HG02571 (cell line): ENCODE measurements at regions not wholly inside any gene's neighbourhood (a gene's known extent, or its start where the extent isn't known, plus 50 kb on each side); places are given as distances from the start of the nearest gene placed in this dataset.
"Not testable (repeated sequence)": the region's sequence is repeated elsewhere in the genome, so short reads cannot be mapped to it uniquely, and the experiment has no call there.

Source experiments
- ATAC-seq: cut with Tn5 transposase; IDR thresholded peaks from one replicate; pipeline ENCODE4 v1.9.1; 2021; ENCODE audit warnings: mild to moderate bottlenecking, moderate library complexity; ENCODE audit not compliant: unreplicated experiment

DNA sequence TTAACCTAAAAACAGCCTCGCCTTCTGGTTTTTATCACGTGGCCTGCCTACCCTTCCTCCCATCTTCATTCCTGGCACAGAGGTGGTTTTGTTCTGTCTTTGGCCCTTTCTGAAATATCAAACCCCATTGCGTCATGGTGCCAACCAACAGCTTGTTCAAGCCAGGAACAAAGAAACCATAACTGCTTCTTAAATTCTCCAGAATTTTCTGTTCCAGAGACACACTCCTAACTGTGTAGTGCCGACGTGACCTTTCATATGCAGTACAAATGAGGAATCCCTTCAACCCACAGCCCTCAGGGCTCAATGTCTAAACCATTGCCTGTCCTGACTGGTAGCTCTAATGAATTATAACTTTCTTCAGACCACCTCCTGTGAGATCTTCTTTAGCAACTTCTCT is 82.2 kb upstream of the TNP1 start:
- ATAC-seq, result no peak

DNA sequence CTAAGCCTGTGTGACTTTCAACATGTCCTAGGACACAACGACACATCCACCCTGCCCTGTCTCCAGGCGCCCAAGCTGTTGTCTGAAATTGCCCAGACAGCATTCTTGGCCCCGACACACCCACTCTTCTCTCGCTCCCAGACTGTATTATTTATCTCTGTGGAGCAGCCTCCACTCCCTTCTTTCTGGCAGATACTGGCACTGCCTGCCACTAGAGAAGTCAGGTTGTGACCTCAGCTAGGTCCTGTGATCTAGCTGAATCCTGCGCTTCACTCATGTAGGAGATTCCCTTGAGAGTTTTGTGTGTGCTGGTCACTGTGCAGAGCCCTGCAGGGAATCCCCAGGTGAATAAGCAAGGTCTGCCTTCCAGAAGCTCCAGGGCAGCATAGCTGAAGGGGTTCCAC is 77.1 kb upstream of the TNP1 start:
- ATAC-seq, result no peak

DNA sequence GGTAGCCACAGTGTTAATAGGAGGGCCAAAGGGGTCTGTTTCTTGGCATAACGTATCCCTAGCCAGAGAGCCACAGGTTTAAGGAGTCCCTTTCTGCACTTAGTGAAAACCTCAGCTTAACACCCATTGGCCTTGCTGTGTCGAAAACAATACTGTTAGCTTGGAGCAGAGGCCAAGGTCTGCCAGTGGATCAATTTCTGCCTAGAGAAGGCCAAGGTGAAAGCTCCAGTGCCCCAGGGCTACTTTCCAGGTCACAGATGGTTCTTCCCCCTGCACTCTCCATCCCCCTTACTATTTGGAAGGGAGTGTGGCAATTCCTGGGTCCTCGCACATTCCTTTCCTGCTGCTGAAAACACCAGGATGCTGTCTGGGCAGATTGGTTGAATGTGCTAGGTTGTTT is 74.8 kb upstream of the TNP1 start:
- no peak for ATAC-seq

DNA sequence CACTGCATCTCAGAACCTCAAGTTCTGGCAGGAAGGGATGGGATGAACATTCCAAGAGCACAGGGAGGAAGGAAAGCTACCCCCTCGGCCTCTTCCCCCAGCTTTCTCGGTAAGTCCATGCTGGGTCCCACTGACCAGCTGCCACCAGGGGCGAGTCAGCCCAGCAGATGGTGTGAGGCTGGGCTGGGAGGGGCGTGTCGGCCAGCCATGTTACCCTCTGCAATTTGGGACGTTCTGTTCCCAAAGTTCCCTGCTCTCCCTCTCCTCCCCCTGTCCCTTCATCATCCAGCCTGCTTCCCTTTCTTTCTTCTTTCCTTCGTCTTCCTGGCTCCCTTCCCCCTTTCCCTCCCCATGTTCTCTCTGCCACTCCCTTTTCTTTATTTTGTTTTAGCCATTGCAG is 74.3 kb upstream of the TNP1 start:
- ATAC-seq, result no peak

DNA sequence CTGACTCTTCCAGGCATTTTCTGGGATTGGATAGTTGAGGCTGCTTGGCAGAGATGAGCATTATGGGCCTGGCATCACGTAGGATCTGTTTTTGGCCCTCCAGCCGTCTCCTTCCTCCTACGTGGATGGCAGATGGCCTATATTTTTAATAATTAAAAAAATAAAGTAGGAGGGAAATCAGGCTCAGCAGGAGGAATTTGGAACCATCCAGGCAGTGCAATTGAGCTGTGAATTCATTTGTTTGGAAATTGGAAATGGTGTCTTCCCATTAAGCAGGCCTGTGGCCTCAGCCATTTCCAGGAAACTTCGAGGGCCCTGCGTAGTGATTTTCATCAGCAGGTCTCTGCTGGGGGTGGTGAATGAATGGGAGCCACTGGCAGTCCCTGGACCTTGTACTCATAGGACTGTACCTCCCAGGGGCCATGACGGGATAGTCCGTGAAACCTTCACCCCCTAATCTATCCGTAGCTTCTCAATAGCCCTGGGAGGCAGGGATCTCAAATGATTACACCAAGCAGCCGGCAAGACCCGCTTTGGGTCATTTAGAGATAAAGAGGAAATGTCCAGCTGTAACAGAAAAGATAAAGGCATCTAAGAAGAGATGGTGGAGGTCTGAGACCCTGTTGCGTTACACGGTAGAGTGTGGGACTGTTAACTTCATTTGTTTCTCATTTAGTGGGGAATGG is 73.1 kb upstream of the TNP1 start:
- no peak for ATAC-seq

DNA sequence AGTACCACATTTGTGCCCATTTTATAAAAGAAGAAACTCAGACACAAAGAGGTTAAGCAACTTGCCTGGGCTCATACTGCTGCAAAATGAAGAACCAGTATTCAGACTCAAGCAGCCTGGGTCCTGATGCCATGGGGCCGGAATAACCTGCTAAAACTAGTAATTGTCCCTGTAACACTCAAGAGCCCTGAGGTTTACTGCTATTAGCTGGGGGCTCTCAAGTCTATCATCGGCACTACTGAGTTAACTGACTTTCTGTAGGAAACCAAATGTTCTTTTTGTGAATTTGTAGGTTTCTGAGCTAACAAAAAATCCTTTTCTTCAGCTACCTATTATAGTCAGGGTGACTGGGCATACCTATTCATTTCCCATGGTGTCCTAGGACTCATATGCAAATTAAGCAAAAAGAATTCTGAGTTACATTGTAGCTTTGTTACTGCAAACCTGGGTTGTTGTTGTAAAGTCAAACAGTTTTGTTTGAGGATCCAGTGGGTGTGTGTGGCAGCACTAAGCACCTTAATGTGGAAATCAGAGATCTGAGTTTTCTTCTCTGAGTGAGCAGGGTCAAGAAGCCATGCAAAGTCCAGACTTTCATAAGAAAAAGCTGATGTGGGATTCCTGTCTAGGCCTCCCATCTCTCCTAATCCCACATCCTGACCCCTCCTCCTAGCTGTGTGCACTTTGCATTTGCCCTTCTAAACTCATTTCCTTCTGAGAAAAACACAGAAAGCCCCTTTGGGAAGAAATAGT is 72.4 kb upstream of the TNP1 start:
- no peak for ATAC-seq

DNA sequence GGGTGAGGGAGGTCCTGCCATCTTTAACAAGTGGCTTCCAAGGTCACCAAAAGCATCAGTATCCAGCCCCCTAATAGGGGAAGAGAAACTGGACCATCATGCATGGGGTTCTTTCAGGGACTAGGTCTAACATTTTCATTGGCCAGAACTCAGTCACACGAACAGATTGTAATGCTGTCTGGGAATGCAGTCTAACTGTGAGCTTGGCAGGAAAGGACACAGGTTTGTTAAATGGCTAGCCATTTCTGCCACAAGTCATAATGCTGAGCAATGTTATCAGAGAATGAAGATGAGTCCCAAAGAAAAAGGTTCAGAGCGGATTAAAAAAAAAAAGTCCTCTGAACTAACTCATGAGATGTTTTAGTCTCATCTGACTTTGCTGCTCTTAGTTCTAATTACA is 70.9 kb upstream of the TNP1 start:
- ATAC-seq, result no peak

DNA sequence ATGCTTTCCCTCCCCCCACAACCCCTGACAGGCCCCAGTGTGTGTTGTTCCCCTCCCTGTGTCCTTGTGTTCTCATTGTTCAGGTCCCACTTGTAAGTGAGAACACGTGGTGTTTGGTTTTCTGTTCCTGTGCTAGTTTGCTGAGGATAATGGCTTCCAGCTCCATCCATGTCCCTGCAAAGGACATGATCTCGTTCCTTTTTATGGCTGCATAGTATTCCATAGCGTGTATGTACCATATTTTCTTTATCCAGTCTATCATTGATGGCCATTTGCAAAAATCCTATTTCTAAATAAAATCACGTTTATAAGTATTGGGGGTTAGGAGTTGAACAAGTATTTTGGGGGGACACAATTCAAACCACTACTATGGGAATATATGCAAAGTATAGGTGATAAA is 69.5 kb upstream of the TNP1 start:
- not testable (repeated sequence) for ATAC-seq

DNA sequence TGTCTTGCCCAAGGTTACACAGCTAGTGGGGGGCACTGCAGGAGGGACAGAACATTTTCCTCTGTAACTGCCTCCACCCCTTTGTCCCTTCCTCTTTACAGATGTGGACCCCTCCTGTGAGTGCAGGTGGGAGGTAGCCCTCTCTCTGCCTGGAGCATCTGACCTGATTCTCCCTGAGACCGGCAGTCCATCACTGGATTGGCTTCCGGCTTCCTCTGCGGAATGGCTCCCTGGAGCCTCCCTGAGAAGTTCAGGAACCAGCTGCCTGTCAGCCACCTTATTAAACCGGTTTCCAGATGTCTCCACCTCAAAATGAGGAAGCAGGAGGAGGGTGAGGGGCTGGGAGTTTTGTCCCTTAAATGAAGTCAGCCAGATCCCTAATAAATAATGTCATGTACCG is 67.3 kb upstream of the TNP1 start:
- ATAC-seq, result no peak

DNA sequence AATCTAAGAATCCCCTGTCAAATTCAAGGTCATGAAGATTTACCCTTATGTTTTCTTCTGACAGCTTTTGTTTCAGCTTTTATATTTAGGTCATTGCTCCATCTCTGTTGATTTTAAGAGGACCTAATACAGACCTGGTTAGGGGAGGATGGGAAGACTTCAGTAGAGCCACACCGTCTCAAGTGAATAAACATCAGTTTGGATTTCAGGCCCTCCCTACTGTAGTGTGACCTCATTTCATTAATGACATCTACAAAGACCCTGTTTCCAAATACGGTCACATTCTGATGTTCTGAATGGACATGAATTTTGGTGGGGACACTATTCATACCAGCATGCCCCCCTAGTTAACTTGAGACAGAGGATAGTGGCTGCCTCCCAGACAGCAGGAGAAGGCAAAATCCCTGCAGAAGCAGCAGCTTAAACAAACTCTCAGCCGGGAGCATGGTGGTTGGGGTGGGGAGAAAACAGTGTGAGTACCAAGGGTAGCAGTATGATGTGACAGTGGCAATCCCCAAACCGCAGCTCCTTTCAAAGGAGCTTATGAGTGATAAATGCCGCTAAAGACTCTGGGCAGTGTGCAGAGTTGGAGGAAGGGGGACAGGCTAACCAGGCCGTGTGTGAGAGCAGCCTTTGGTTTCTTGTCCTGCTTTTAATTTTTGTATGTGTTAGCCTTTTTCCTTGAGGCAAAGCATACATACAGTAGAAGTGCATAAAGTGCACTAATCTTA is 65.9 kb upstream of the TNP1 start:
- ATAC-seq, result no peak

DNA sequence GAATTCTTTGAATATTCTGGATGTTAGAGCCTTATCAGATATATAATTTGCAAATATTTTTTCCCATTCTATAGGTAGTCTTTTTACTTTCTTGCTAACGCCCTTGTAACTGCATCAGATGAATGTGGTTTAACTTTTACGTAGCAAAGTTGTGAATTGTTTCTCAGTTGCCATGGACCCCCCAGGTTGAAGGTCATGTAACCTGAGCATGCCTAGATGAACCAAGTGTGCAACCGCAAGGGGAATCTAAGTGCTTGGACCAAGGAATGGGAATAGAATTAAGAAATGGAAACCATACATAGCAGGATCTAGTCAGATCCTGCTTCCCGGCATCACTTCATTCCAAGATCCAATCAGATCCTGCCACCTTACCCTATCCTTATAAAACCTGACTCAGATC is 65.1 kb upstream of the TNP1 start:
- no peak for ATAC-seq

DNA sequence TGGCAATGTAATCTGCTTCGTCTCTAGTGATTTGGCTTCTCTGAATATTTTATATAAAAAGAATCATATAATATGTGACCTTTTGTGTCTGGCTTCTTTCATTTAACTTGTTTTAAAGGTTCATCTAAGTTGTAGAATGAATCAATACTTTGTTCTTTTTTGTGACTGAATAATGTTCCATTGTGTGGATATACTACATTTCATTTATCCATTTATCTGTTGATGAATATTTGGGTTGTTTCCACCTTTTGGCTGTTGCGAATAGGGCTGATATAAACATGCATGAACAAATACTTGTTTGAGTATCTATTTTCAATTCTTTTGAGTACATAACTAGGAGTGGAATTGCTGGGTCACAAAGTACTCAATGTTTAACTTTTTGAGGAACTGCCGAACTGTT is 63.8 kb upstream of the TNP1 start:
- ATAC-seq, result no peak

DNA sequence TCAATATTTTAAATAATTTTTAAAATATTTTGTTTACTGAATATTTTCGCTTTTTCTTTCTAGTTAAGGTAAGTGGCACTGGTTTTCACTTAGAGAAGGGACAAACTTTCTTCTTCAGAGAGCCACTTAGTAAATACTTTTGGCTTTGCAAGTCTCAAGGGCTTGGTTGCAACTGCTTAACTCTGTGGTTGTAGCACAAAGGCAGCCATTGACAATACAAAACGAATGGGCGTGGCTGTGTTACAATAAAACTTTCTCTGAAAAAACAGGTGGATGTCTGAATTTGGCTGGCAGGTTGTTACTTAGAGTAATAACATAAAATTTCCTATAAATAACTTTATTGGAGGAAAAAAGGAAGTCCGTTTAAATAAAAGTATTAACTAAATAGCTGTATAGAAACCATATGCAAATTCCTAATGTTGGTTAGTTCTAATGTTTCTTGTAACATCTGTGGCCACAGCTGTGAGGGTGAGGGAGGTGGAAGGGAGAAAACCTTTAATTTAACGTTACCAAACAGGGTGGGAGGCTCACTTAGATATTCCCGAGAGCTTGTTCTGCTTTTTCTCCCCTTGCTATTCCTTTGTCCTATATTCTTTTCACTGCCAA is 62.4 kb upstream of the TNP1 start:
- no peak for ATAC-seq

DNA sequence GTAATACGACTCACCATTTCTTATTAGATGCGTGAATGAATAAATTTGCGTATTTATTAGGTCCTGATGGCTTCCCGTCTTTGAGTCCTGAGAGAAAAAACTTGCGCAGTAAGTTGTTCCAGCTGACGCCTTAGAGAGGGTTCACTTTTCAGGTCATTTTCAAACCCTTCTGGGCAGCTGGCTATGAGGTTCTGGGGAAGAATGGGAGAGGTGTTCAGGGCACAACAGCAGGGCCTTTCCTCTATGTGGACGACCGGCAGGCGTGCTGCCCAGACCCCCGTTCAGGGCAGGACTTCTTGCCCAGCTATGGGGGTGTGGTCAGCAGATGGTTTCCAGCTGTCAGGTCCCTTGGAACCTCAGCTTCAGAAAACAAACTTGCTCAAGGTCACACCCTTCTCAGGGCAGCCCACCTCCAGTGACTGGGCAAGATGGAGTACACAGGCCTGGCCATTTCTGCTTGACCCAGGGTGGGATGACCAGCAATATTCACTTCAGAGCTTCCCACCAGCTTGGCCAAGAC is 61.1 kb upstream of the TNP1 start:
- no peak for ATAC-seq

DNA sequence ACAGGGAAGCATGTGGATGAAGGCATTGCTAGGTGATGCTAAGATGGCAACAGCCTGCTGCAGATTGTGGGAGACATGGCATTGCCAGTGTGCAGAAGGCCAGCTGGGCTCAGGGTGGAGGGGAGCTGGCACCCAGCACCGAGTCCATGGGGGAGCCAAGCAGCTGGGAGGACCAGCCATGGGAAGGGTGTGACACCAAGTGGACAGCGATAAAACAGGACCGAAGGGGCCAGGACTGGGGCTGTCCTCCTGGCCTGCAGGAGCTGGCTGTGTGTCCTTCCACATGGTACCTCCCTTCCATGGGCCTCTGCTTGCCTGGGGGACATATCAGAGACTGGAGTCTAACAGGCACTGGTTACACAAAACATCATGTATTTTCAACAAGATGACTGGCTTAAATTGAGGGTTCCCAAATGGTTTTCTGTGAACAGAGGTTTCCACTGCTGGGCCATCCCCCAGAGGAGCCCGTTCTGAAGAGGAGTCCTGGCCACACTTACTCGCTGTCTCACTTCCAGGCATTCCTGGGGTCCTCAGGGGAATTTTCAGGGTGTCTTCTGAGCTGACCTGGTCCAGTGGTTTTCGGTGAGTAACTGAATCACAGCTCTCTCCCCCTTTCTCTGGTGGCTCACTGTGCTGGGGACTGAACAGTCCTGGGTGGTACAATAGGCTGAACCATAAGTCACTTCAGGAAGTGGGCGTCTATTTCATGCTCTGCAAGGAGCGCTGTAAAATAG is 60.4 kb upstream of the TNP1 start:
- ATAC-seq, result no peak

DNA sequence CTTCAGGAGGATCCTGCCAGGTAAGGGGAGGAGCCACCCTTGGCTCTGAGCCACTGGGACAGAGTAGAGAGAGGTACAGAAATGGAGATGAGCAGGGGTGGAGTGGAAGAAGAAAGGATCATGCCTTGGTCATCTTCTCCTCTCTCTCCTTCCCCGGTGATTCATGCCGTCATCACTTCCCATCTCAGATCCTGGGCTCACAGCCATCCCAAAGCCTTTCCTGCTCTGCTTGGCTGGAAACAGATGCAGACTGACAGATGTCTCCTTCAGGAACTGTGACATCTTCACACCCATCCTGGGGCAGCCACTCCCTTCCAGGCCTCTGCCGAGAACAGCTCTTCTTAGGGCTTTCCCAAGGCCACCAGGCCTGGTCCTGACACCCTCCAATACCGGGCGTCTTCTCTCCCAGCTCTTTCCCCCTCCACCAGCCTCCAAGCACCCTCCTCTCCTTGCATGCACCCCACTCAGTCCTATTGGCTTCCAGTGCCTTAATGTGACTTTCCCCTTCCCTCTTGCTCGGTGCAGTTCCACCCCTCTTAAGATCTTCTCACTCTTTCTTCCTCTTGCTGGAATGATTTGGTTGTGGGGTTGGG is 58.3 kb upstream of the TNP1 start:
- no peak for ATAC-seq

DNA sequence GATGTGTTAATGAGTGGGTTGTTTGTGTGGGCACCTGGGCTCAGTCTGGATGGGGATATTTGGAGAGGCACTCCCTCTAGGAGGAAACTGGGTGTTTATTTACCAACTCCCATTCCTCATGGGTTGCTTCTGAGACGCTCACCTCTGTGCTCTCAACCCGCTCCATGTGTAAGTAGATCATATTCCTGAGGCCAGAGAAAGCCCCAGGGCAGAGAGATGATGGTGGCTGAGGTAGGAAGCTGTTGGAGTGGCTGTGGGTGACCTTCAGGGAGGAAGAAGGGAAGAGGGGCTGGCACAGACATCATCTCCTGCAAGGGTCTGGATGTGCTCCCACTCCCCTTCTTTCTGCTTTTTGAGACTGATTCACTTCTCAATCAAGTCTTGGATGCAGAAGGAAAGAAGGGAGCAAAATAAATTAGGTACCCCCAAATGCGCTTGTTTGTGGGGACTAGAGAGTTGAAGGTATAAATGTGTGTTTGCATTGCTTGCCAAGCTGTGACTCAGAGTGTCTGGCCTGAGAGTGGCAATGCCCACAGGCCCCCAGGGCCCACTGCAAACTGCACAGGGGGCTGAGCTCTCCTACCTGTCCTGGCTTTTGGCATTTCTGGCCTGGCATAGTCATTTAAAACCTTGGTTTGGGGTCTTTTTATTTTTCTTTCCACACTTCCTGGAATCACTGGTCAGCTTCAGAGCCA is 57.2 kb upstream of the TNP1 start:
- no peak for ATAC-seq

DNA sequence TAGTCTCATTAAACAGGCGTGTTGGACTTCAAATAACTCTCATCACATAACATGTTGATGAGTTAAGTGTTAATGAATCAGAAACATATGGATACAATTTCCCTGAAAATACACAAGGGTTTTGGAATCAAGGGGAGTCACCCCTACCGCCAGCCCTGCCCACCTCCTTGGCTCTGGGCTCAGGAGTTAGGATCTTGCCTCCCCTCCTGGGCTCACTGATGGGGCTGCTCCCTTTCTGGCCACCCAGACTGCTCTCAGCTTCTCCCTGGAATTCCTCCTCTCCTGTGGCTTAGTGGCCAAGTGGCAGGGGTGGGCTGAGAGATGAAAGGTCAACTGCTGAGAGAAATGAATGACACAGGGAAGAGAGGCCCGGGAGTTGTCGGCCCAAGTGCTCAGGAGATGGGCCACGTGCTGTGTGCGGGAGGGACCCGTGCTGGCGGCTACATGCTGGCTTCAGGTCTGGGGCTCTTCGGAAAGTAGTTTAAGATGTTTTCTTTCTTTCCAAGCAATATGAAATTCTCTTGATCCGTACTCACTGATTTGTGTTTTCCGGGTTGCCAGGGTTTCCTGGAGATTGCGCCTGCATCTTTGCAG is 55.8 kb upstream of the TNP1 start:
- no peak for ATAC-seq

DNA sequence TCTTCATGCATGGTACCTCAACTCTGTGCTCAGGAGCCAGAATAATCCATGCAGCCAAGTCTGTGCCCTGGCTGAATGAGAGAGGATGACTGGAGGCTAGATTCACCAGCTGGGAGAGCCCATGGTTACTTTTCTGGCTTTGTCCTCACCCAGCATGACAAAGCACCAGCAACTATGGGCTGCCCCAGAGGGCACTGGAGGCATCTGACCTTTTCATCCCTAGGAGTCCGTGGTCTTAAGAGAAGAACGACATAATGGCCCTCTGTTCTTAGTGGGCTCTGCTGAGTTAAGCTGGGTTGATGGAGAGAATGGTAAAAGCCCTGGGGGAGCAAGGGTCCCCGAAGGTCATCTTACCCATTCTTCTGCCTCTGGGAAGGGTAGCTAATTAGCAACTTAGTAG is 54.6 kb upstream of the TNP1 start:
- no peak for ATAC-seq
